ENCODE measurements at regions not wholly inside any gene's neighbourhood (a gene's known extent, or its start where the extent isn't known, plus 50 kb on each side); places are given as distances from the start of the nearest gene placed in this dataset.
"Not testable (repeated sequence)": the region's sequence is repeated elsewhere in the genome, so short reads cannot be mapped to it uniquely, and the experiment has no call there.

DNA sequence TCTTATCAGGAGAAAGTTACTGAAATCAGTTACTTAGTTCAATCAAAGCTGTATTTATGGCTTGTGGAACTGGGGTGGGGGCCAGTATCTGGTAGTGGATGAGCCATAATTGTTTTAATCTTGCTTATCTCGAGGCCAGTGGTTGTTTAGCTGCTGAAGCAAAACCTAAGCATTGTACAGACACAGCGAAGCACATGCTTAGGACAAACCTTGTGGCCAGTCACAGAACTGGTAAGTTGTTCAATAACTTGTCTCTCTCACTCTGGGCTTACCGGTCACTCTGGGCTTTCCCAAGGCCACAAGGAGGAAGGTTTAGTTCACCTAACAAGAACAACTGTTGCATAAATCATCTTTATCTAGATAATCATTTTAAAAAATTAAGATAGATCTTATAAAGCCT, 296.6 kb upstream of the NETO1 start:
- DNase-seq: no peak

DNA sequence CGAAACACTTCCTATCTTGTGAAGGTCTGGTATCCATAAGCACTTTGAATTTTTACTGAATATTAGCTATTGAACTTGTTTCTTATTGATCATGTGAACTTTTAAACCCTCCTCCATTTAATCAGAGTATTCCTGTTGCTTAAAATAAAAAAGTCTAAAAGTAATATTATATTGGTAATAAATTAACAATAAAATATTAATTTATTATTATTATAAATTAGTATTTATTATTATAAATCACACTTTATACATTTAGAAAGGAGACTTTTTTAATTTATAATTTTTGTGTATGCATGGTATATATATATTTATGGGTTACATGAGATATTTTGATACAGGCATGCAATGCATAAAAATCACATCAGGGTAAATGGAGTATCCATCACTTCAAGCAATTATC, 295.4 kb upstream of the NETO1 start:
- no peak for DNase-seq

DNA sequence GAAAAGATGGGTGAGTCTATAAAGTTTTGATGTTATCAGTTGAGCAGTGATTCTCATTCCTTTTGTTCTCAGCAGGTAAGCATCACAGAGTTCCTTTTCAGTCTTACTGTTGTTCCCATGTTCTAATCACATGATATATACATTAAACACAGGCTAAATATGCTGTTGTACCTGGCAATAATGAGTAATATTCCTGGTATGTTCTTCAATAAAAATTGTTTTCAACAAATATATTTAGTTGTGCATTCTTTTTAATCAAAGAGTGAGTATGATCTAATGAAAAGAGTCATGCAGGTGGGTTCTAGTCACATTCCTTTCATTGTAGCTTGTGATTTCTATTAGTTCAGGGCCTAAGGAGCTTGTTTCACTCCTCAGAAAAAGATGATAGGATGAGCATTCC, 288.3 kb upstream of the NETO1 start:
- DNase-seq: no peak

DNA sequence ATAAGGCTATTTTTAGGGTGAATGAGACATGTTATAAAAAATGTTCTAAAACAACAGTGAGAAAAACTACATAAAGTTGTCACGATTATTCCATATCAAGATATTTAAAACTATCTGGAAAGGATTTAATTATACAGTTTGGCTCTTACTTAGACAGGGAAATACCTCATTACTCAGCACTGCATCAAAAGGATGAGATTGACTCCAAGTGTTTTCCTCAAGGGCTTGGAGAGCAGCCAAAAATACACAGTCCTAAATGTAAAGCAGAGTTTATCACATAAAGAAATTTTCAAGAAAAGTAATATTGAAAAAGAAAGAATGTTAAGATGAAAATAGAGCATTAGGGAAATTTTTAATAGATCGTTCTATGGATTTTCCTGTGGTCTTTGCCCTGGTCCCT, 285.5 kb upstream of the NETO1 start:
- DNase-seq: no peak

DNA sequence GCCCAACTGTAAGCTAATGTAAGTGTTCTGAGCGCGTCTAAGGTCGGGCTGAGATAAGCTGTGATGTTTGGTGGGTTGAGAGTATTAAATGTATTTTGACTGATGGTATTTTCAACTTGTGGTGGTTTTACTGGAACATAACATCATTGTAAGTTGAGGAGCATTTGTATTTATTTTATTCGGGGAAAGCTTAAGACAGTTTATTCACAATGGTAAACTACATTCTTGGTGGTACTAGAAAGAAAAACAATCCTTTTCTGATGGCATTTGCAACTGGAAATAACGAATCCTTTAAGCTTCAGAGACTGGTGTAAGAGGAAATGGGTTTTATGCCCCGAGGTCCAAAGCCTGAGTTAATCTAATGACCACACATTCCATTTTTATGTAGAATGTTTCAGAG, 283.3 kb upstream of the NETO1 start:
- no peak for DNase-seq

DNA sequence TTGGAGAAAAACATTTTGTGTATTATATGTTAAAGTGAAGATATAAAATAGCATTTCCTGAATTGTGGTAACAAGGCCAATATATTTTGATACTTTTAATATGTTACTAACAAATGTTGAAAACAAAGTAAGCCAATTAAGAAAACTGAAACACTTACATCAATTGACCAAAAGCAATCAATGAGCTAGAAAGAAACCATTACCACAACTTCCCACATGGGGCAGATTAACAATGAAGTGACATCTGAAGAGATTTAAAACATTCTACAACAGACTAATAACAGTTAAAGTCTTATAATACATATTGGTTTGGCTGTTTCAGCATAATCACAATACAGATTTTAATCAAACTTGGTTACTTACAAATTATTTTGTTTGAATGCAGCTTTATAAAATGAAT, 282.4 kb upstream of the NETO1 start:
- DNase-seq: no peak

DNA sequence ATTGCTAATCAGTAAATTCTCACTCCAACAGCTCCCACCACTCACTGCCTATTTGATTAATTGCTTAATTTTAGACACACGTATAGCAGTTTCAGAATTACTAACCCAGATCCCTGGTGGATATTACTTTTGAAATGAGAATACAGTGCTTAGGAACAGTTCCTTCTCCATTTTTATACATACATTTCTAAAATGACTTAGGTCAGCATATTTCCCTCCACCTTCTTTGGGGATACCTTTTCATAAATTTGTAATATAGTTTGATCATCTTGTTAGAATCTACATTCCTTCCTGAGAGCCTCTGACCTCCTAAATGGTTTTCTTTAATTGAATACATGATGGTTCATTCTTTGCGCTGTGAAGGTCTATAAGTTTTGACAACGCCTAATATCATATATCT, 279.8 kb upstream of the NETO1 start:
- DNase-seq: no peak

DNA sequence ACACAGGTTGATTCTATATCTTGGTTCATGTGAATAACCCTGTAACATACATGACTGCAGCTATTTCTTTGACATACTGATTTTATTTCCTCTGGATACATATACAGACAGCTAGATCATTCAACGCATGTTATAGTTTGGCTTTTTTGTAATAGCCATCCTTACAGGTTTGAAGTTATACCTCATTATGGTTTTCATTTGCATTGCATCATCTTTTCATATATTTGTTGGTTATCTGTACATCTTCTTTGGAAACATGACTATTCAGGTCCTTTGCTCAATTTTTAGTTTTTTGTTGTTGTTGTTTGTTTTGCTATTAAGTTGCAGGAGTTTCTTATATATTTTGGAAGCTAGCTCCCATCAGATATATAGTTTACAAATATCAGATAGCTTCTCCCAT, 276.2 kb upstream of the NETO1 start:
- DNase-seq: no peak

DNA sequence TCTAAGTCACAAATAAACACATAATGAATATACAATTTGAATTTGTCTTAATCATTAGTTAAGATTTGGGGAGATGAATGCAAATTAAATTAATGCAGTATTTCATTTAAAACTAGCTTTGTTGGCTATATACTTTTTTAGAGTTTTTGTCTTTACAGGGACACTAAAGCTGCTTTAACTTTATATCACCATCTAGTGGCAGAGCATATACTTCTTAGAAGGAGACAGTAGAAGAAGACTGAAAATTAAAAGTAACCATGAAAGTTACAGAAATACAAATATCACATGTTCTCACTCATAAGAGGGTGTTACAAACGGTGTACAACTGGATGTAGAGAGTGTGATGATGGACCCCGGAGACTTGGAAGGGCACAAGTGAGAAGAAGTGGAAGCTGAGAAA, 268.3 kb upstream of the NETO1 start:
- DNase-seq: no peak

DNA sequence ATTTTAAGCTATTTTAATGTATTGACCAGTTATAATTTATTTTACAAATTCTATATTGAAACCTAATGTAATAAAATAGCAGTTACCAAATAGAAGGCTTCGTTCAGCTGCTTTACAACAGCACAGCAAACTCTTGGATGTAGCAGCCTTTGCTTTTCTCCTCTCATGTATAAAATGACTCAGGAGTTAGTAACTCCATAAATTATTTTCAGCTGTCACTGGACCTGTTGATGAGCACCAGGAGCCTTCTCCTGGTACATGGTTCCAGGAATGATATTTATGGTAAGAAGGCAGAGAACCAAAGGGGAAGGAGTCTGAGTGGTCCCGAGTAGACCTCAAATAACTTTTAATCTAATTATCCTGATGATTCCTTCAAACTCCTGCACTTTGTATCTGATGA, 256.4 kb upstream of the NETO1 start:
- no peak for DNase-seq

DNA sequence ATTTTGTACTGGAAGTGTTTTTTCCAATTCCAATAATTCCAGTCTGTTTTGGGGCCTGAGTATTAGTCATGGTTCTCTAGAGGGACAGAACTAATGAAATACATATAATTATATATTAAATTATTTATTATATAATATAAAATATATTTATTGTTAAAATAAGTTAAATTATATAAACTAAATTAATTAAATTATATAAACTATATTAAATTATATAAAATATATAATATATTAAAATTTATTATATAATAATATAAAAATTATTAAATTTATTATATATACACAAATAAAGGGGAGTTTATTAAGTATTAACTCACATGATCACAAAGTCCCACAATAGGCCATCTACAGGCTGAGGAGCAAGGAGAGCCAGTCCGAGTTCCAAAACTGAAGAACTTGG, 253.4 kb upstream of the NETO1 start:
- no peak for DNase-seq

DNA sequence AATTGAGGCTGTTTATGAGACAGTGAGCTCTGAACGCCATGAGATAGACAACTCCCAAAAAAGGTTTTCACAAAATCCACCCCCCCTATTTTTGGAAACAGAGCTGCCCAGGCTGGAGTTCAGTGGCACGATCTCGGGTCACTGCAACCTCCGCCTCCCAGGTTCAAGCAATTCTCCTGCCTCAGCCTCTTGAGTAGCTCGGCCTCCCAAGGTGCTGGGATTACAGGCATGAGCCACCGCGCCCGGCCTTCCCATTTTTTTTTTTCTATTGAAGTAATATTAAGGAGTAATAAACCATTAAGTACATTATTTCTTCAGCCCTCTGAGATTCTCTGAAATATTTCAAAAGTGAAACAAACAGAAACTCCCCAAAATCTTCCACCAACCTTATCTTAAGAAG, 252.8 kb upstream of the NETO1 start:
- no peak for DNase-seq

DNA sequence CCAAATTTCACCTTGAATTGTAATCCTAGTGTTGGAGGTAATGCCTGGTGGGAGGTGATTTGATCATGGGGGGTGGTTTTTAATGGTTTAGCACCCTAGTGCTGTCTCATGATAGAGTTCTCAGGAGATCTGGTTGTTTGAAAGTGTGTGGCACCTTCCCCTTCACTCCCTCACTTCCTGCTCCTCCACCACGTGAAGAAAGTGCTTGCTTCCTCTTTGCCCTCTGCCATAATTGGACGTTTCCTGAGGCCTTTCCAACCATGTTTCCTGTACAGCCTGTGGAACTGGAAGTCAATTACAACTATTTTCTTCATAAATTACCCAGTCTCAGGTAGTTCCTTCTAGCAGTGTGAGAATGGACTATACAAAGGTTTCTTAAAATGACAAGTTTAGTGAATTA, 251.8 kb upstream of the NETO1 start:
- DNase-seq: no peak

DNA sequence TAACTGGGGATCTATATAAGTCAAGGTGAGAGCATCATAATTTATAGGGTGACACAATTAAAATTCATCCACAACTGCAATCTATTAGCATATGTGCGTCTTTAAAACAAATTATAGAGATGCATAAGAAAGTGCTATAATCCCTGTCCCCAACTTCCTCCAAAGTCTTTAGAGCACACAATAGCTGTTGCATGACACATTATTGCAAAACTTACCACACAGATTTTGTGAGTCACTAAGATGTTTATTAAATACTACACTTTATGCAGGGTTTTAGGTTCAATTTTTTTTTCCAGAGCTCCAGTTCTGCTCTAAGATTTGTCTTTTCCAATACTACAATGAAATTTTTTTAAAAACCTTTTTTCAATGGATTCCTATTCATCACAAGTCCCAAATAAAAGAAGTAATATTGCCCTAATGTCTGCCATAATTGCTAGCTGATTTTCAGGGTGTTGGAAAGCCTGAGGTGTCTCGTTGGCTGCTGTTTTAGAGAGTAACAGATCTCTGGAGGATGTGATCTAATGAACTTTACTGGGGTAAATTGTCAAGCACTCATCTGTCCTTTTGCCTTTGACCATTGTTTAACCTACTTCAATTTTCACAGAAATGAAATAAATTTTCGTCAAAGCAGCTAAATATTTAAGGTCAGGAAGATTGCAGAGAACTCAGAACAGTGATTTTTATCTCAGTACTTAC, 250.5 kb upstream of the NETO1 start:
- no peak for DNase-seq

DNA sequence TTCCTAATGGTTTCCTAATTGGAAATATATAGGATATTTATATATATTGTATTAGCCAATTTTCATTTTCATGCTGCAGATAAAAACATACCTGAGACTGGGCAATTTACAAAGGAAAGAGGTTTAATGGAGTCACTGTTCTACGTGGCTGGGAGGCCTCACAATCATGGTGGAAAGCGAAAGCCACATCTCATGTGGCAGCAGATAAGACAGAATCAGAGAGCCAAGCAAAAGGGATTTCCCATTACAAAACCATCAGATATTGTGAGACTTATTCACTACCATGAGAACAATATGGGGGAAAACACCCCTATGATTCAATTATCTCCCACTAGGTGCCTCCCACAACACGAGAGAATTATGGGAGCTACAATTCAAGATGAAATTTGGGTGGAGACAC, 242.5 kb upstream of the NETO1 start:
- no peak for DNase-seq

DNA sequence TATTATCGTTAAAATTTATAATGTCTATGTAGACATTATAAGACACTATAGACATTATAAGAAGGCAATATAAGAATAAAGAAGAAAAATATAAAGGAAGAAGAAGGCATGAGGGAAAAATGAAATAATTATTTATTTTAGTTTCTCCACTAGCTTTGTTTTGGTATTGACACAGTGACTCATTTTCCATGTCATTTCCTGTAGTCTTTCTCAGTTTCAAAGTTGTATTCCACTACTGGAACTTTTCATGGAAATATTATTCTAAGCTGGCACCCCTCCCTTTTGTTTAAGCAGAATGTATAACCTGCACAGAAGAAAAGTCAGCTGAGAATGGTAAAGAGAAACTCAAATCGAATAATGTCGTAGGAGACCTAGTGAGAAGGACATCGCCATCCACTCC, 234.2 kb upstream of the NETO1 start:
- DNase-seq: no peak

DNA sequence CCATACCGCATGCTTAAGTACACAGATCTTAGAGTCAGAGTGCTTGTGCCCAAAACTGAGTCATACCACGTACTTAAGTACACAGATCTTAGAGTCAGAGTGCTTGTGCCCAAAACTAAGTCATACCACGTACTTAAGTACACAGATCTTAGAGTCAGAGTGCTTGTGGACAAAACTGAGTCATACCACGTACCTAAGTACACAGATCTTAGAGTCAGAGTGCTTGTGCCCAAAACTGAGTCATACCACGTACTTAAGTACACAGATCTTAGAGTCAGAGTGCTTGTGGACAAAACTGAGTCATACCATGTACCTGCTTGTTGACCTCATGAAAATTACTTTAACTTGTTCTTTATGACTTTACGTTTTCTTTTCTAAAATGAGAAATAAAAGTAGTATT, 233.7 kb upstream of the NETO1 start:
- DNase-seq: not testable (repeated sequence)

DNA sequence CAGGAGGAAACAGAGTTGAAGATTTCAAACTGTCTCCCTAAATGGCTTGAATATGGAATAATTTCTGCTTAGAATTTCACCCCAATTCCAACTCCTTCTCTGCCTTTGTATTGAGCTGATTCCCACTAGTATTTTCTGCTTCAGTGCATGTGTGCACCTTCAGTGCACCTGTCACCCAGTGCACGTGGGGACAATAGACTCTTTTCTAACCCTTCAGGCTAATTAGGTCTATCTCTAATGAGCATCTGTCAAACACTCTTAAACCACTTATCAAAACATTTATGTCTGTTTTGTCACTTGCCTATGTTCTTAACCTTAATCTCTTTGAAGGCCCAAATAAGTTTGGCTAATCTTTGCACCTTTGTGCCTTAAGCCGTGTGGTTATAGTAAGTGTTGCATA, 232.0 kb upstream of the NETO1 start:
- DNase-seq: no peak

DNA sequence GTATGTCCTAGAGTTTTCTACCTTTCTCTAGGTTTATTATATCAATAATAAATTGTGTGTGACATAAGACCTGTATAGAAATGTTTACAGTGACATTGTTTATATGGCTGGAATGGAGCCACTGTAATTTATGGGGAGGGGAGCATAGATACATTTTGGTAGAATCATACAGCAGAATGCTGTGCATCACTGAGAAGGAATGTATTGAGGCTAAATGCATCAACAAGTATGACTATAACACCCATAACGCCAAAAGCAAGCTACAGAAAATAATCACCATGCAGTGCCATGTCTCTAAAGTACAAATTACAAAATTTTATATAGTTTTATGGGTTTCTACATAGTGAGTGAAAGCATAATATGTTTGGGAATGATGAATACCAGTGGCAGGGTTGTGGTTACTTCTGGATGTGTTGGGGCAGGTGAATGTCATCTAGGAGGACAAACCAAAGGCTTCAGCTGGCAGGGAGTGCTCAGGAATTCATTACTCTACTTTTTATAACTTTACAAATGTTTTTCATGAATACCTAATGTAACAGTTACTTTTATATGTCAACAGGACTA, 226.0 kb upstream of the NETO1 start:
- no peak for DNase-seq

DNA sequence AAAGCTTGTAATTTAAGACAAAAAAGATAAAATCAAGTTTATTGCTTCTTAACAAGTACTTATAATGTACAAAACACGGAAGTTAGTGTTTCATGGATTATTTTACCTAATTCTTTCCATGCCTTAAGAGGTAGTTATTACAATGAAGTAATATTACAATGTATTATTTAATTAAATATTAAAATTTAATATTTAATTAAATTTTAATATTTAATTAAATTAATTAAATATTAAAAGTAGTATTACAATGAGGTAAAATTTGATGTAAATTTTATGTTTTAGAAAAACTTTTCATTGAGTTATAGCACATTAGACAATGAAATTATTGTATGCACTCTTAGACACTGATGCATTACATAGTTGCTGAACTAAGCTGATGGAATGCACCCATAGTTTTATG, 220.7 kb upstream of the NETO1 start:
- DNase-seq: no peak

DNA sequence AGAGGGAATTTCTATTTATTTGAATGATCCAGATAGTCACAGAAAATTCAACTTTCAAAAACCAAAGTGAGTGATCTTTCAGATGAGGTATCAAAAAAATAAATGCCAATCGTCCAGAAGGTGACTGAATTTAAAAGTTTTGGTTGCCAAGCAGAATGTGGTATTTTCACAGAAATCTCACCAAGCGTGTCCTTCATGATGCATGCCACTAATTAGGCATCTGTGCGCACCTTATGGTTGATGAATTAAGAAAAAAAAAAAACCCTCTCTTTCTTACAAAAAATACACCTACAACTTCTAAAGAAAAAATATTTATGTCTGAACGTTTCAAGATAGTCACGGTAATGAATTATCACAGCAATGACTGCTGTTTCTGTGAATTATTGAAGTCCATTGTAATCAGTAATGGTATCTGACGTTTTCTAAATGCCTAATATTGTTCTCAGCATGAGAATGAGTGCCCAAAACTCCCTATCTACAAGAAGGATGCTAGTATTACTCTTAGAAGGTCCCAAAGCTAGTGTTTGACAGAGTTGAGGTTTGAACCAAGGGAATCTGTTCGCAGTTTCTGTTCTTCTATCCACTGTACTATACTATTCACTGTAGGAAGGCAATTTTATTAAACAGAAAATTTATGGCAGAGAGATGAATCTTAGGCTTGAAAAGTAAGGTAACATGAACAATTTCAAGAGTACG, 219.6 kb upstream of the NETO1 start:
- DNase-seq: no peak

DNA sequence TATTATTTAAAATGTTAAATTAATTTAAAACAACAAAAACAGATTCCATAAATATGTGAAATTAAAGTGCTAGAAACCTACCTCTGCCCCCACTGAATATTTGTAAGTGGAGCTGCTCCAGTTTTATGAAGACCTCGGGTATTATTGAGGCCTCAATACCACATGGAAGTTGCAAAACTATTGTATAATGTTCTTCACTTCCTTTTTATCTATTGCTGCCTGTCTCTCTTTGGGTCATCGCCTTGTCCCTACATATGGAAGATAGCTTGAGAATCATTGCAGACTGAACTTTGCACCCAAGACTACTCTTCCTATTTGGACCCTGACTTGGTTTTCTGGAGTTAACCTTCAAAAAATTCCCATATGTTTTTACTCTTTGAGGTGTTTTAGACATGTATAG, 212.1 kb upstream of the NETO1 start:
- DNase-seq: no peak

DNA sequence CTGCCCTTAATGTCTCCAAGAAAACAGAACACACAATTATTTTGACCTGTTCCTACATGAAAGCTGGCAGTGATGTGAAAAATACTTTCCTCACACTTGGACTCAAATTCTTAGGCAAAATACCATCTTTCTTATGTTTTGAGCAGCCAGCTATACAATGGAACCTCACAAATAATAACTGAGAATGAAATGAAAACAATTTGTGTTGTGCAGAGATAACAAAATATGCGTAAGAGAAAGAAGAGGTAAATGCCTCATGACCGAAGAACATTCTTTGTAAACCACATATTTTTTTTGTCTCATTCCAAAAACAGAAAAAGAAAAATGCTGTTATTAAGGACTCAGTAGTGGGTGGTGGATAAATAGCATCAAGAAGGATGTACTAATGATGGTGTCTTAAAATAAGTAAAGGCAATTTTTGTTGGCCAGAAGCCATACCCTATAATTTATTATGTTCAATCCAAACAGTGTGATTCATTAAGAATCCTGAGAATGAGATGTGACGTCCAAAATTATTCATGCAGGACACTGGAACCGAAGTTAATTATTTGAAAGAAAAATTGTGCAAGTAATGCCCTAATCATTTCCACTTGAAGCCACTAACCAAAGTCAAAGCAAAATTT, 193.0 kb upstream of the NETO1 start:
- DNase-seq: no peak

DNA sequence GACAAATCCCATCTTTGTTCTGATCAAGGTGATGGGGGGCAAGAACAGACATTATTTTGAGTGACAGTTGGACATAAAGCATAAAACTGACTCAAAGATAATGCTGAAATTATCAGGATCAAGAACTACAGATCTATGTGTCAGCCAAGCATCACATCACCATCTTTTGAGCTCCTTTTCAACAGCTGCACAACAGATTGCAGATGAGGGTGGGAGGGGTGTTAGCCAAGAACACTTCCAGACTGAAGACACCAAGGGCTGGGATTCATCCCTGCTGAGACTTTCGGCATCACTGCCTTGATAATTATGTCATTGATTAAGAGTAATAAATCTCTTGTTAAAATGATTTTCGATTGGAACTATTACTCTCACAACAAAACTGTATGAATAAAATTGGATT, 191.5 kb upstream of the NETO1 start:
- no peak for DNase-seq

All from right hindlimb (tissue), 1 donor.